Colonic mucosa (tissue), 4 donors: ENCODE measurements at regions not wholly inside any gene's neighbourhood (a gene's known extent, or its start where the extent isn't known, plus 50 kb on each side); places are given as distances from the start of the nearest gene placed in this dataset.

Source experiments
- DNase-seq: peaks from one replicate; pipeline ENCODE4 v3.0.0-alpha.2; 2020
- H3K27ac ChIP-seq: fragments of 200-600 bp; one replicate; pipeline ENCODE4 v1.8.0; 2021
- H3K27me3 ChIP-seq: fragments of 200-600 bp; one replicate; pipeline ENCODE4 v1.8.0; 2021
- H3K36me3 ChIP-seq: fragments of 200-600 bp; one replicate; pipeline ENCODE4 v1.8.0; 2021
- H3K4me1 ChIP-seq: fragments of 200-600 bp; one replicate; pipeline ENCODE4 v1.8.0; 2021; ENCODE audit warnings: mild to moderate bottlenecking
- H3K4me3 ChIP-seq: fragments of 200-600 bp; one replicate; pipeline ENCODE4 v1.8.0; 2021
- H3K9ac ChIP-seq, 2 donors: one replicate each; pipeline ENCODE4 v1.7.0; 2013; ENCODE audit warnings: control low read depth in 2 of 2, low read depth in 2 of 2, low read length in 2 of 2
- H3K9me3 ChIP-seq: fragments of 200-600 bp; one replicate; pipeline ENCODE4 v1.8.0; 2021
- CTCF ChIP-seq: fragments of 200-600 bp; IDR thresholded peaks from one replicate; pipeline ENCODE4 v1.8.0; 2022; ENCODE audit warnings: antibody characterized with exemption, mild to moderate bottlenecking
- intact Hi-C: fragments of 100-400 bp; cut with DNase I; formaldehyde crosslinking; loops from one replicate; pipeline ENCODE4 v1.14.1; 2022
- donor health status: healthy.
- donor health status: DM: no; HTN: no; CAD: no.
- donor health status: DM: no; HTN: no; CAD: no.

DNA sequence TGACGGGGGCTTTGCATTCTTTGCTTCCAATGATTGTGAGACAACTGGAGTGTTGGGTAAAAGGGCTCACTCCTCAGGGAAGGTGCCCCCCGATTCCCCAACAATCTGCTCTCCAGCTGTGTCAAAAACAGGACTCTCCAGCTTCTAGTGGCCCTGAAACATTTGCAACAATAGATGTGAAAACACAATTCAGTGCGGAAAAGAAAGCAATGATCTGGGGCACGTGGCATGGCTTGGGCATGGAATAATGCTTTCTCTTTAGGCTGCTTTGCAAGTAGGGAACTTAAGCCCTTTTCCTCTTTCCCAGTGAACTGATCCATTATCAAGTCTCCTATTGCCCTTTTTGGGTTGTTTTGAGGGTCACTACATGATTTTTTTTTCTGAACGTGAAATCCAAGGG is 239.9 kb downstream of the C4orf33 start:
- Histone ChIP-seq H3K27me3 (no peaks in the 10 kb centered on the region), H3K4me1 (no peaks in the 10 kb centered on the region), H3K27ac (no peak overlapping the region), H3K36me3 (no peaks in the 10 kb centered on the region), H3K9me3 (no peaks in the 10 kb centered on the region), H3K4me3 (no peak overlapping the region), H3K9ac (no peak overlapping the region)
- no peak for TF ChIP-seq CTCF
- intact Hi-C loops = no loop called here
- DNase-seq = no peak

- H3K4me3 ChIP-seq = no peak overlapping the region
- H3K4me1 ChIP-seq = no peaks in the 10 kb centered on the region
- intact Hi-C loops = no loop called here
- no peaks in the 10 kb centered on the region for H3K9me3 ChIP-seq
- TF ChIP-seq CTCF = no peak
- no peaks in the 10 kb centered on the region for H3K27me3 ChIP-seq
- no peak overlapping the region for H3K27ac ChIP-seq
- no peaks in the 10 kb centered on the region for H3K36me3 ChIP-seq
- DNase-seq = no peak
- no peak overlapping the region for H3K9ac ChIP-seq
Observed at GRCh38 chr4:129336457-129337227, 240.7 kb downstream of the C4orf33 start.

GRCh38 chr4:129337228-129337620 is 241.3 kb downstream of the C4orf33 start:
- TF ChIP-seq CTCF = no peak
- intact Hi-C loops = no loop called here
- Histone ChIP-seq H3K36me3 (no peaks in the 10 kb centered on the region), H3K4me1 (no peaks in the 10 kb centered on the region), H3K9ac (no peak overlapping the region), H3K27me3 (no peaks in the 10 kb centered on the region), H3K9me3 (no peaks in the 10 kb centered on the region), H3K4me3 (no peak overlapping the region), H3K27ac (no peak overlapping the region)
- no peak for DNase-seq

DNA sequence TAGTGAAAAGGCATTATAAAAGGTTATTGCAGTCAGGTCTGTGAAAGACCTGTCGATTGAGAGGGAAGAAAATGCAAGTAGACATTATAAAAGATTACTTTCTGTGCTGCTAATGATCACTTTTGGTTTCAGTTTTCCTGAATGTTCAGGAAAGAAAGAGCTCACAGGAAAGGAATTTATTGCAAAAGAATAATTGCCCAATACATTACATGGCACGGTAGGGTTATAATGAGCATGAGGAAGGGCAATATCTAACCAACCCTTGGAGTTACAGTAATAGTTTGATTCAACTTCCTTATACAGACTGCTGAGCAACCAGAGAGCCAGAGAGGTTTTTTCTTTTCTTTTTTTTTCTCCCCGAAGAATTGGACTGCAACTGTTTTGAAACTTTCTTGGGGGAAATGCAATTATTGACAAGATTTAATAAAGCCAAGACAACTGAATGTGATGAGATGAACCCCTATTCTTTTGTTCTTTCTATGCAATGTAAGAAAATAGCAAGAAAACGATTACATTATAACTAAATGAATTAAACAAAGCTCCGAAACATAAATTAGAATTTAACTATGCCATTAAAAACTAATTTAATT is 247.0 kb downstream of the C4orf33 start:
- DNase-seq = no peak
- Histone ChIP-seq H3K27ac (peak overlapping the region; percentile 60), H3K27me3 (no peaks in the 10 kb centered on the region), H3K4me1 (no peaks in the 10 kb centered on the region), H3K4me3 (no peak overlapping the region), H3K9ac (no peak overlapping the region), H3K9me3 (no peaks in the 10 kb centered on the region), H3K36me3 (no peaks in the 10 kb centered on the region)
- intact Hi-C loops = no loop called here
- no peak for TF ChIP-seq CTCF

- H3K9me3 ChIP-seq = no peaks in the 10 kb centered on the region
- no peak overlapping the region for H3K9ac ChIP-seq
- intact Hi-C loops = no loop called here
- H3K4me3 ChIP-seq = no peak overlapping the region
- DNase-seq = peak; percentile 49
- H3K27me3 ChIP-seq = no peaks in the 10 kb centered on the region
- peak overlapping the region; percentile 19 for H3K27ac ChIP-seq
- TF ChIP-seq CTCF = peak; percentile 52
- no peaks in the 10 kb centered on the region for H3K36me3 ChIP-seq
- H3K4me1 ChIP-seq = no peaks in the 10 kb centered on the region
Observed at GRCh38 chr4:129344058-129344457, 248.1 kb downstream of the C4orf33 start.
